Skin of body (tissue), 1 donor: ENCODE measurements at regions not wholly inside any gene's neighbourhood (a gene's known extent, or its start where the extent isn't known, plus 50 kb on each side); places are given as distances from the start of the nearest gene placed in this dataset.

Experiments used
- DNase-seq: peaks from one replicate; lab custom pipeline; 2025; lab: John Stamatoyannopoulos, UW

DNA sequence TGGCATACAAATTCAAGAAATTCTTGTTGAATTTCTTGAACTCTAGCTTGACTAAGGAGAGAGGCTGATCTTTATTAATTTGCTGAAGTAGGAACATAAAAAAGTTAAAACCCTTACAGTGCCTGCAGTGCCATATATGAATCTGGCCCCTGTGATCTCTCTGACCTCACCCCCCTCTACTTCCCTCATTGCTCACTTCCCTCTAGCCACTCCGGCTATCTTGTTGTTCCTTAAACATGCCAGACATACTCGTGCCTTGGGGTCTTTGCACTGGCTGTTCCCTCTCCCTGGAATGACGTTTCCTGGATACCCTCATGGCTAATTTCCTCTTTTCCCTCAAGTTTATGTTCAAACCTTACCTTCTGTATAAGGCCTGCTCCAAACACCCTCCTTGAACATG is 246.3 kb upstream of the SIX2 start:
- no peak for DNase-seq

DNA sequence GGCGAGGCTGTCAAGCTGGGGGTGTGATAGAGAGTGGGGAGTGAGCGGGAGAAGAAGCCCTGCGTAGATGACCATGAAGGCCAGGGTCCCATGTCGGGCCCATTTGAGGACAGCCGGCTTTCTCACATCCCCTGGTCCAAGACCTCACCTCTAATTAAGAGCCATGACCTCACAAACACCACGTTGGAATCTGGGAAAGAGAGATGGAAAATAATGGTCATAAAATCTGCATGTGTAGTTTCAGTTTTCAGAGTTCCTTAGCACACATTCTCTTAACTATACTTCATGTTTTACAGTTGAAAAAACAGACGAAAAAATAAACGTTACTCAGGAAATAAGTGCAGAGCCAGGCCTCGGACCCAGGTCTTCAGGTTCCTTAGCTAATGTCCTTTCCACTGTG is 244.8 kb upstream of the SIX2 start:
- DNase-seq: no peak

DNA sequence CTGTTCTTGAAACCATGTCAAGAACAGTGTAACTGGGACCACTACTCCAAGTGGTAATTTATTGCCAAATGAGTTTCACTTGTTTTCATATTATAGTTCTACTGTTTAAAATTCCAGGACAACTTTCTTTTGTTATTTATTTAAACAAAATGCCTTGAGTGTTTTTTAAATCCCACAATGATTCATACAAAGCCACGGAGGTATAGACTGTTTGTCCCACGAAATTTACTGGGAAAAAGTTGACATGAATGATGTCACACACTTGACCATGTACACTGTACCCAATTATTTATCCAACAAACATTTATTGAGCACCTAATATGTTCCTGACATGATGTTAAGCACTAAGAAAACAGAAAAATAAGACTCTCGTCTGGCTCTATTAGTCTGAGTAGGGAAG is 243.9 kb upstream of the SIX2 start:
- DNase-seq: no peak

DNA sequence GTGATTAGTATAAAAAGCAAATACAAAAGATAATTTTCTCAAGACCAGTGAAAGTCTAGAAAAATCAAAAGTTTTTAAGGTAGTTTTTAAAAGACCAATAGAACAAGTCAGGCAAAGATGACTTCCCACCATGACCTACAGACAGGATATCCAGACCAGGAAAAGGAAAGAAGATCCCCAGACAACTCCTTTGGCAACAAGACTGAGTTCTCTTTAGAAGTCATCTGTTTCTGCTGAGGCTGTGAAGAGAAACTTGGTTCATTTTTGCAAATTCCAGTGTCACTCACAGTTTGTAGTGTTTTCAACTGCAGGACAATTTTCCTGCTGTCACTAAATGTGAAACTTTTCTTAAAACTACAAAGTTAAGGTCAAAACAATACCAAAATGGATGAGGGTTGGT is 240.9 kb upstream of the SIX2 start:
- peak; percentile 17 for DNase-seq

DNA sequence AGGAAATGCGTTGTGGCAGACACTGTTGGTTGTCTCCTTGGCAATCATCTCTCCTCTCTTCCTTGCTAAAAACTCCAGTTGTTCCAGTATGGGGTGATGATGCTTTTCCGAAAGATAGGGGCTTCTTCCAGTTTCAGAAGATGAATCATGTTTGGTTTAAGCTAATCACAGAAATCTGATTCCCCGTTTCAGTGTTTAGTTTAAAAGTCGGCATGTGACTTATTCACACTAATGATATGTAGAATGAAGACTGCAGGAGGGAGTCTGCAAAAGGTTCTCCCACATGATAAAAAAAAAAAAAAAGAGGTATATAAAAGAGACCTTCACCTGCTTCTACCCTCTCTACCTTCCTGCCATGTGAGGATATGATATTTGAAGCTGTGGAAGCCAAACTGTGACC is 239.0 kb upstream of the SIX2 start:
- no peak for DNase-seq

DNA sequence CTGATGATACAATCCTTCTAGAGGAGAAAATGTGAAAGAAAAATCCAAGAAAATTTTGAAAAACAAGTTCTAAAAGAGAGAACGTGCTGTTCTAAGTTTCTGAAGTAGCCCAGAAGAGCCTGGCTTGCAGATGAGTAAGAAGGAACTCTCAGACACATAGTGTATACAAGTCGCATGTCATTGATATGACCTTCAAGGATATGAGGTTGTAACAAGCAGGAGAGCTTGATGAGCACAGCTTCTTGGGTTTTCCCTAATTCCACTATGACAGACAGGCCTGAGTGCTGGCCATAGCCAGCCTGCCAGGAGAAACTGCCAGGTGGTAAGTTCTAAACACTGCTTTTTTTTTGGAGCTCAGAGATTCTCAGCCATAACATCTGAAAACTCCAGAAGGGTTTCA is 235.7 kb upstream of the SIX2 start:
- DNase-seq: no peak

DNA sequence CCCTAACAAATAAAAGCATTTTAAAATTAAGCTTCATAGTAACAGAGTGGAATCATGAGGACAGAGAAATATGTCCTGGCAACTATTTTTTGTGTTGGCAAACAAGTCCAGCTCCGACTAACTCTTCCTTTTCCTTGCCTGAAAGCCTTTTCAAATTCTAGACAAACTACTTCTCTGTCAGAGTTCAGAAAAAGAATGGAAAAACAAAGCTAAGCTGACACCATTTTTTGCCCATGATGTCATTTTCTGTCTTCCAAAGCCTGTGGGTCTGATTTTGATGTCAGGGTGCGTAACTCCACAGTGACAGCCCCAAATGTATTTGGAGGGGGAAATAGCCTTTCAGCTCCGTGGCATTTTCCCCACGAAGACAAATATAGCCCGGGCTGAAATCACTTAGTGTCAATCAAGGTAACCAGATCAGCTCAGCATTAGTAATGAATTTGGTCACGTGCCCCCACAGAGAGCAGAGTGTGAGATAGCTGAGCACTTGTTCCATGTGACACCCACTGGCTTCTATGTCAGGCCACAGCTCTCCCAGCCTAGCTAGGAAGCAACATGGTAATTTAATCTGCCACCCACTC is 233.0 kb upstream of the SIX2 start:
- peak; percentile 56 for DNase-seq

DNA sequence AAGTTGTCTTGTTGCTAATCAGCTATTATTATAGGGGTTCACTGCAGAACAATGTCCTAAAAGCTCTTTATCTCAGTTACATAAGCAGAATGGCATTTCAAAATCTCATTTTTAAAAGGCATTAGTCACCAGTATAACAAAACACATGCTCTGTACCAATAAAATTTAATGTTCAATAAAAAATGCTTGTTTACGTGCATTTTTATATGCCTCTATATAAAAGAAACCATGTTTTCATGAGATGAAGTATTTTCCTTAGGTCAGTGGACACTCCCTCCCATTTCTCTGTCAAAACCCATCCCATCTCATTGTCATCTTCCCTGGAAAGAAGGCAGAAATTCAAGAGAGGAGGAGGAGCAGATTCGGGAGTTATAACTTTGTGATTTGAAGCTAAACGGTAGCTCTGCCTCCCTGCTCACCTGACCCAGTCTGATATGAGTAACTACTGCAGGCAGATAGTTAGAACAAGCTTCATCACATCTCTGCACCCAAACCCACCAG is 231.9 kb upstream of the SIX2 start:
- DNase-seq: no peak

DNA sequence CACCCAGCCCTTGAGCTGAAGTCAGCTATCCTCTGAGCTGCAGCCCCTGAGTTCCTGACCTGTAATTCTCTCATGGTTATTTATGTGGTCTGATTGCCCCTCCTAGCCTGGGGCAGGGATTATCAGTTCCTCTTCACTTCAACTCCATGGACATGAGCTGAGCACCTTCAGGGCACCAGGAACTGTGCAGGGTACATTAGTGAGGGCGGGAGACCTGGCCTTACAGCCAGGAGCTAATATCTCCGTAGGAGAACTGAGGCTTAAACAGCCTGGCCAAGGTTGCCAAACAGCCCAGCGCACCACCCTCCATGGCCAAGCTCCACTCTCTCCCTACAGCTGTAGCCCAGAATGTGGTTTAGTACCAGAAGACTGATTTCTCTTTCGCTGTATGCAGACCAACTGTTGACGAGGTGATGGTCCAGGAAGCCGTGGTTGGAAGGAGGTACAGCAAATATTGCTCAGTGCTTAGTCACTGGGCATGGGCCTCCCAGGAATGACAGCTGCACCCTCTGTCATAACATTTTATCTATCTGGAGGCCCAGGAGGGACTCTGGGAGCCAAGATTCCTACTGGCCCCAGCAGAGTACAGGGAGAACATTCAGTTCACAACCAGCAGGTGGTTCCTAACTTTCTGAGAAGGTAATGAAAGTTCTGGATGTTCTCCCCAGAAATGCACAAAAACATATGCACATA is 228.7 kb upstream of the SIX2 start:
- no peak for DNase-seq

DNA sequence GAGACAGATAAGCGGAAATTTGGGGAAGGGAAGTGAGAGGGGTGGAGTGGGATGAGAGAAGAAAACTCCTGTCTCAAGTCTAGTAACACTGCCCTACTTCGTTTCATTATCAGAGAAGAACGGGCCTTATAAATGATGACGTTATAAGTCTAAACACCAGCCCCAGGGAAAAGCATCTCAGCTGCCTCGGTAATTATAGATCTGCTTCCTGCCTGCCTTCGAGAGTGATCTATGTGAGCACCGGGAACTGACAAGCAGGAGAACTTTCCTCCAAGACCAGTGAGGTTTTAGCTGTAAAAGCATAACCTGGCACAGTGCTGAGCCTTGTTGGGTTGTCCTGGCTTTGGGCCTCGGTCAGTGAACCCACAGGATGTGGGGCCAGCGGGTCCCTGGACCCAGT is 227.9 kb upstream of the SIX2 start:
- no peak for DNase-seq

DNA sequence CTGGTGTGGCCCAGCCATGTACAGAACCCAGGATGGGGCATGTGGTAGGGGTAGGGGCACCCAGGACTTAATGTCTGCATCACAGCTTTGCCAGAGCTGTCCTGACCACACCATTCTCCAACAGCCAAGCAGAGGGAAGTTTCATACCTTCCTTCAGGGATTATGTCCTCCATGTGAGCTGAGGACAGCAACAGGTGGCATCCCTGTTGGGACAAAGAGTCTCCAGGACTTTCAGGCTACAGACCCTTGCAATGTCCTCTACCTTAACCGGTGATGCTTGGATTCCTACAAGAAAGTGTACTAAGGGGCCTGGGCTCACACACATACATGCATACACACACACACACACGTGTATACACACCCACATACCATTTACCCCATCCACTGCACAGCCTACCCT is 227.0 kb upstream of the SIX2 start:
- DNase-seq: no peak

DNA sequence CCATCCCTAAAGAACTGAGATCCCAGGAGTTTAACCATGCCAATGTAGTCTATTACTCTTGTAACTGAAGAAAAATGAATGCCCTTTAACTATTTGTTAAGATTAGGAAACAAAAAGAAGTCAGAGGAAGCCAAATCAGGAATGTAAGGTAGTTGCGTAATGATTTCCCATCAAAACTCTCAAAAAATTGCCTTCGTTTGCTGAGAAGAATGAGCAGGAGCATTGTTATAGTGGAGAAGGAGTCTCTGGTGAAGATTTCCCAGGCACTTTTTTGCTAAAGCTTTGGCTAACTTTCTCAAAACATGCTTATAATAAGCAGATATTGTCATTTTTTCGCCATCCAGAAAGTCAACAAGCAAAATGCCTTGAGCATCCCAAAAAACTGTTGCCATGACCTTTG is 224.0 kb upstream of the SIX2 start:
- DNase-seq: no peak

DNA sequence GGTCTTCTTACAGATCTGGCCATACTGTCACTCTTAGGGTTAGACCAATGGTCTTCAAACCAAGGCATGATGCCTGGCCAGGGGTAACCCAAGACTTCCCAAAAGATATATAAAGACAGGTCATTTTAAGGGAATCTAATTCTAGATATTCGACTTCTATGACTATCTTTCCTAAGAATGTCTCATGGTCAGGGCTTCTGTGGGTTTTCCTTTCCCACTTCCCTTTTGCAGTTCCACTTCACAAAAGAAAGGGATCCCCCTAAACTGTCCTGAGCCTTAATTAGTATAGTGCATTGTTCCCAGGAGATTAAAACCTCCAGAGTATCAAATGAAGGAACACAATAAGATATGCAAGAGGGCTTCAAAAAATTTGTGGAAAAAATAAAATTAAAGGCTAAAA is 223.6 kb upstream of the SIX2 start:
- DNase-seq: no peak

DNA sequence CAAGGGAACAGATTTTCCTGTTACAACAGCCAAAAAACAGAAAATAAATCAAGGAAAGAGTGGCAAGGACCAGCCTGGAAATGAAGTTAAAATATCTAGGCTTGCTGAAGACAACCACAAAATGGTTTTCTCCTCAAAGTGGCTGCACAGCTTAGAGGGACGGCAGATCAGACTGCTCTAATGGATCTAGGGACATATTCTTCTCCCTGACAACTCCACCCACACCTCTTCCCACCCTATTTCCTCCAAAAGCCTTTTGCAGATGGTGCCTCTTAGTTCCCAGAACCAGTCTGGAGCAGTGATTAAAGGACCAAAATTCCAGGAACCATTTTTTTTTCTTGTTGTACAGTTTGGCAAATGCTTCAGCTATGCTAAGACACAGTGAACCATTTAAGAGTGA is 220.2 kb upstream of the SIX2 start:
- DNase-seq: no peak

DNA sequence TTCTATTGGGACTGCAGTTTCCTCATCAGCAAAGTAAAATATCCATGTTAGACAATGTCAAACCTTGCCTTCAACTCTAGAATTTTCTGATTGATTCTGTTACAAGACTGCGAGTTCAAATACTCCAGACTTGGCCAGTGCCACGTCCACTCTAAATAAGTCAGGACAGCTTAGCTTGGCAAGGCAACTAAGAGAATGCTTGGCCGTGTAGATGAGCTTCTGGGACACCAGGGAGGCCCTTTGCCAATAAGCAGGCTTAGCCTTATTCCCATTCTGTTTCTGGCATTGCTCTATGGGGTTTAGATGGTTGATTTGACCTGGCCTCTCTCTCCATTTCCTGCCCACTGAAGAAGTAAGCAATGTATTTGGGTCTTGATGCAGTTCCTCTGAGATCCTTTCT is 218.1 kb upstream of the SIX2 start:
- DNase-seq: no peak

DNA sequence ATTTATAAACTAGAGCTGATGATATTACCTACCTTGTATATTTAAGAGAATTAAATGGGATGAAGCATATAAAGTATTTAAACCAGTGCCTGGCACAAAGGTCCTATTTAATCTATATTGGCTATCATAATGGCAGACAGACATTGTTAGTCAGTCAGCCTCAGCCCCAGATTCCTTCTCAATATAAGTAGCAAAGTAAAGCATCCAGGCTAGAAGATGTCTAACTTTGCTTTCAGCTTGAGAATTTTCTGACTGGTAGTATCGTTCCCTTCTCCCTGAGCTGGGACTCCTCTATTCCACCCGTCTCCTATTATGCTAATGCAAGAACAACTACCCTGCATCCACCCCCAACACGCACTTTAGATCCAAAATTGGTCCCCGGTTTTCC is 215.7 kb upstream of the SIX2 start:
- DNase-seq: no peak

DNA sequence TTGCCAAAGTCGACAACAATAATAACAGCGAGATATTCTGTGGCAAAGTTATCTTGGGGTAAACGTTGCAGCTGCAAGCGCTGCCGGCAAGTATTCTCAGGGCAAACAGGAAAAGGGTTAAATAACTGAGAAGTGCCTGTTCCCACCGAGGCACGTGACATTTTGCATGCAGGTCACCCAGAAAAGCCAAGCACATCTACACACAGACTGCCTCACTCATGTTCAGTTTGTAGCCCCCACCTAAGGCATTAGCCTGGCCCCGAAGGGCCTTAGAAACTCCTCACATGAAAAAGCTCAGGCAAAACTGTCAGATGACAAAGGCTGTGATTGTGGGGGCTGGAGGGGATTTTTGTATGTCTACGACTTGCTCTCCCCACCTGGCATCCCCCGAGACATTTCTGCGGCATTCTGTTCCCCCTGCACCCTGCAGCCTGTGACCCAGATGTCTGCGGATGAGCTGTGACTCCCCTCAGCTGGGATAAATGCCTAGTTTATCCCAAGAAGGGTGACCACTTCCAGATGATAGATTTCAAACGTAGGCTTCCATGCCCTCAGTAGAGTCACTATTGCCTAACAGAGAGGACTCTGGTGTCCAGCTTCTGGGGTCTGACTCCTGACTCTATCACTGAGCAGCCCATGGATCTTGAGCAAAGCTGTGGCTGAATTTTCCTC is 215.2 kb upstream of the SIX2 start:
- DNase-seq: no peak

DNA sequence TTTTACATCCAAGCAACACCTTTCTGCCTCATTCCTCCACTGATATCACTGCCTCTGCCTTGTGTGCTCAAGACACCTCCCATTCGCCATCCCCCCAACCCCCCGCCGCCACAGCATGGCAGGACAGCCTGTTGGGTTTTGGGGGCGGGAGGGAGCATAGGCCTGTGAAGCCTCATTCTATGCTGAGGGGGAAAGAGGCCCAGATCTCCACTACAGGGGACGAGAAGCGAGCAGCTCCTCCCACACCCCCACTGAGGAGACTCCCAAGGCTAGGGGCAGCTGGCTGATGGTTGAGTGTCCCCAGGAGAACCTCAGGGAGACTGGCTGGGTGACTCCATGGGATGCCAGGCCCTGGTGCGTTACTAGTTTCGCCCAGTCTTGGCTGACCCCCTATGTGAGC is 214.3 kb upstream of the SIX2 start:
- DNase-seq: no peak

DNA sequence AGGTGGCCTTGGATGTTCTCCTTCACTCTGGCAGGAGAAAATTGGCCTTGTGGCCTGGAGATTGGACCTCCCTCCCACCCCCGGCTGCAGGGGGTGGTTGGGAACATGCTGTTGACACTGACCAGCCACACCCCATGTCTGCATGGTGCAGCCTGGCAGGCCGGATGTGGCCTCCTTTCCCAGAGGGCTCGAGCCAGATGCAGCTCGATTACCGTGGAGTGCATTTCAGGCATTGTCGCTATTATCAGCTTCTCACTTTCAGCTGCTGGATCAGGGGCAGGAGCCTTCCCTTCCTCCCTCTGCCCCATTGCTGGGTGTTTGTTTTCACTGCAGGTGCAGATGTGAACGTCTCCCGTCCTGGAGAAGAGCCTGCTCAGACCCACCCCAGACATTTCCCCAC is 211.0 kb upstream of the SIX2 start:
- no peak for DNase-seq

DNA sequence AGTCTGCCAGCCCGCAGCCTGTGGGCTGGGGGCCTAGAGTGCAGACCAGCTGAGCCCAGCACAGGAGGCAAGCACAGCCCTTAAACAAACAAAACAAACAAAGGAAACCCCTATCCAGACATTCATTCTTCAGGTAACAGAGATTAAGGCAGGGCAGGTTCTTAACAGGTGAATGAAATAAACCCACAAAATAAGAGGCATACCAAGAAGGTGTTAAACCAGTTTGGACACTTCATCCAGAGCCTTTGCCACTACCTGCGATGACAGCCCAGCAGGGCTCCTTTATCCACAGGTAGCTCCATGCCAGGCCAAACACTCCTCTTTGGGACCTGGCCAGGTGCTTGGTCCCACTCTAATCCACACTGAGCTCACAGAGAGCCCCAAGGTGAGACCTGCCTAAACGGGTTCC is 209.7 kb upstream of the SIX2 start:
- no peak for DNase-seq

DNA sequence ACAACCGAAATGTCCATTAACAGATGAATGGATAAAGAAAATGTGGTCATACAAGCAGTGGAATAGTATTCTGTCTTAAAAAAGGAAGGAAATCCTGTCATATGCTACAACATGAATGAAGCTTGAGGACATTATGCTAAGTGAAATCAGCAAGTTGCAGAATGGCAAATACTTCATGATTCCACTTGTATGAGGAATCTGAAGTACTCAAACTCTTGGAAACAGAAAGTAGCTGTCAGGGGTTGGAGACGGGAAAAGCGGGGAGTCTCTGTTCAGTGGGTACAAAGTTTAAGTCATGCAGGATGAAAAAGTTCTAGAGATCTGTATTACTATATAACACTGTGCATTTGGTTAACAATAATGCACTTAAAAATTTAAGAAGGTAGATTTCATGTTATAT is 209.0 kb upstream of the SIX2 start:
- DNase-seq: no peak

DNA sequence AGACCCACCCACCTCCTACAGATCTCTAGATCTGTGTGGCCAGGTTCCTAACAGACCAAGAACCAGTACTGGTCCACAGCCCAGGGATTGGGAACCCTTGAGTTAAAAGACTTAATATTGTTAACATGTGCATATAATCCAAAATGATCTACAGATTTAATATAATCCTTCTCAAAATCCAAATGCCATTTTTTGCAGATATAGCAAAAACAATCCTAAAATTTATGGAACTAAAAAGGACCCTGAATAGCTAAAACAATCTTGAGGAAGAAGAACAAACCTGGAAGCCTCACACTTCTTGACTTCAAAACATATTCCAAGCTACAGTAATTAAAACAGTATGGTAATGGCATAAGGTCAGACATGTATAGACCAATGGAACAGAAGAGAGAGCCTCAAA is 206.9 kb upstream of the SIX2 start:
- no peak for DNase-seq

DNA sequence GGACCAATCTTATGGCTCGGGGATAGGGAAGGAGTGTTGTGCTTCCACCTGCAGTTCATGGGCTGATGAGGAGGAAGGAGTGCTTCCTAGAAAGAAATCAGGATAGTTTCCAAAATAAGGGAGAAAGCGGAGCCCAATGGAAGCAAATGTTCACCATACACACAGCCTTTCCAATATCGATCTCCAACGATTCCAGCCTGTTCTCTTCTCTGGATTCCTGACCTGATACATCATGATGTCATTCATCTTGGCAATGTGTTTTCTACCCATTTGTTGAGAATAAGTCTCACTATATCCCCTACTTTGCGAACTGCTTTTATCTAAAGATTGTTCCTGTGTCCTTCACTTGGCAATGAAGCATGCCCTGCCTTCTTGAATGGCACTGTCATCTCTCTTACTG is 205.3 kb upstream of the SIX2 start:
- no peak for DNase-seq
